Endothelial cell of umbilical vein (primary cell): ENCODE measurements at regions not wholly inside any gene's neighbourhood (a gene's known extent, or its start where the extent isn't known, plus 50 kb on each side); places are given as distances from the start of the nearest gene placed in this dataset.

Experiments
- EZH2 ChIP-seq: IDR thresholded peaks from 2 replicates; pipeline ENCODE4 v1.6.1; 2012; ENCODE audit warnings: borderline replicate concordance, low read depth, mild to moderate bottlenecking, moderate library complexity, low read length, inconsistent platforms; ENCODE audit not compliant: severe bottlenecking
- FOS ChIP-seq: IDR thresholded peaks from 2 replicates; pipeline ENCODE4 v1.6.1; 2011; ENCODE audit warnings: mild to moderate bottlenecking, low read length, moderate library complexity, borderline replicate concordance; ENCODE audit not compliant: insufficient read depth
- POLR2AphosphoS5 ChIP-seq: IDR thresholded peaks from 2 replicates; pipeline ENCODE4 v1.6.1; 2012; ENCODE audit warnings: low read depth, mild to moderate bottlenecking, control low read depth, low read length, moderate library complexity; ENCODE audit not compliant: insufficient read depth
- TF ChIP-seq, protein P1 (sequence below), 2 donors: IDR thresholded peaks; 1 replicate in 1 of 2; 2 replicates in 1 of 2; pipeline ENCODE4 v1.5.1; 2011; ENCODE audit warnings: low read length in 2 of 2, mild to moderate bottlenecking in 2 of 2, moderate library complexity in 2 of 2, control low read depth in 1 of 2, inconsistent platforms in 1 of 2, low read depth in 1 of 2; ENCODE audit not compliant: insufficient read depth in 1 of 2; ENCODE audit errors: extremely low read depth in 1 of 2

DNA sequence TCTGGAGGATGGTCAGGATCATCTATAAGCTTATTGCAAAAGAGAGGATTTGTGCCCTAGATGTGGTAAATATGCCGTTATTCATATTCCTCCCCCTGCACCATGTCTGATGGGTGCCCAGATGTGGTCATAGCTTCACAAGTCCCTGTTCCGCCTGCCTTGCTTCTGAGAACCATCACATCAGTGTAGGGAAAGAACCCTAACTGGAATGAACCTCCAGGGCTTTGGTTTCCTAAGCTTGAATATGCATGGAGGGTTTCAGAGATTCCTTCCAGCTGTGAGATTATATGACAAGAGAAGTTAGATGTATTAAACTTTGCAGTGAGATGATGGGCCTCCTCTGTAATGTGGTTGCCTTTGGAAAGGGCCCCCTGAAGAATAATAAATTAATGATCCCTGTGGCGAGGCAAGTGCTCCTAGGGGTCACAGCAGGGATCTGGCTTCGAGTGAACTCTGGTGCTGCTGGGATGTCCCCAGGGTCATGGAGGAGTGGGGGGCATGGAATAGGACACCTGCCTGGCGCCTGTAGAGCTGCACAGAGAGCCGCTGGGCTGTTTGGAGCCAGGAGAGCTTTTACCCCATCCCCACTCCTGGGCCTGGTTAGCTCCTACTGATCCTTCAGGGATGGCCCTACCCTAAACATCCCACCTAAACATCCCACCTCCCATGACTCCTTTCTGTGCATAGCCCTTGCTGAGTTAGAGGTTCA is 56.0 kb upstream of the IRS2 start:
- TF ChIP-seq, protein P1, sequence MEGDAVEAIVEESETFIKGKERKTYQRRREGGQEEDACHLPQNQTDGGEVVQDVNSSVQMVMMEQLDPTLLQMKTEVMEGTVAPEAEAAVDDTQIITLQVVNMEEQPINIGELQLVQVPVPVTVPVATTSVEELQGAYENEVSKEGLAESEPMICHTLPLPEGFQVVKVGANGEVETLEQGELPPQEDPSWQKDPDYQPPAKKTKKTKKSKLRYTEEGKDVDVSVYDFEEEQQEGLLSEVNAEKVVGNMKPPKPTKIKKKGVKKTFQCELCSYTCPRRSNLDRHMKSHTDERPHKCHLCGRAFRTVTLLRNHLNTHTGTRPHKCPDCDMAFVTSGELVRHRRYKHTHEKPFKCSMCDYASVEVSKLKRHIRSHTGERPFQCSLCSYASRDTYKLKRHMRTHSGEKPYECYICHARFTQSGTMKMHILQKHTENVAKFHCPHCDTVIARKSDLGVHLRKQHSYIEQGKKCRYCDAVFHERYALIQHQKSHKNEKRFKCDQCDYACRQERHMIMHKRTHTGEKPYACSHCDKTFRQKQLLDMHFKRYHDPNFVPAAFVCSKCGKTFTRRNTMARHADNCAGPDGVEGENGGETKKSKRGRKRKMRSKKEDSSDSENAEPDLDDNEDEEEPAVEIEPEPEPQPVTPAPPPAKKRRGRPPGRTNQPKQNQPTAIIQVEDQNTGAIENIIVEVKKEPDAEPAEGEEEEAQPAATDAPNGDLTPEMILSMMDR (IDR thresholded peaks at IDR 0.05; ENCODE audit: extremely low read depth in 1 of 2, insufficient read depth in 1 of 2, low read depth in 1 of 2, low read length in 2 of 2) = no peak
- TF ChIP-seq EZH2 (no peak), FOS (no peak), POLR2AphosphoS5 (no peak)
